ENCODE measurements at regions not wholly inside any gene's neighbourhood (a gene's known extent, or its start where the extent isn't known, plus 50 kb on each side); places are given as distances from the start of the nearest gene placed in this dataset.

GRCh38 chrX:15073313-15073712 lies 196.6 kb downstream of the ASB9 start:
- Histone ChIP-seq H3K4me1 (ENCODE audit: control insufficient read depth, extremely low read depth, insufficient read depth, low read length) (no peaks in the 10 kb centered on the region), H3K79me2 (ENCODE audit: control insufficient read depth, insufficient read depth, low read length) (no peaks in the 10 kb centered on the region), H3K9me3 (ENCODE audit: control insufficient read depth, insufficient read depth, low read depth, low read length) (no peaks in the 10 kb centered on the region), H3K27ac (ENCODE audit: insufficient read depth, low read length) (no peak overlapping the region), H3K9ac (ENCODE audit: insufficient read depth, low read length) (no peak overlapping the region), H3K36me3 (ENCODE audit: control insufficient read depth, insufficient read depth, low read length) (no peaks in the 10 kb centered on the region), H3K27me3 (ENCODE audit: control insufficient read depth, insufficient read depth, low read length) (no peaks in the 10 kb centered on the region), H4K20me1 (ENCODE audit: control insufficient read depth, extremely low read depth, insufficient read depth, low read length) (no peaks in the 10 kb centered on the region), H3K4me2 (ENCODE audit: extremely low read depth, insufficient read depth, low read length) (no peak overlapping the region), H2AFZ (ENCODE audit: low read length) (no peak overlapping the region), H3K4me3 (replicated peaks in 1 of 4; ENCODE audit: control extremely low read depth in 1 of 4, insufficient read depth in 1 of 4, low read depth in 3 of 4, low read length in 4 of 4) (no peak overlapping the region)
- DNase-seq (ENCODE audit: low read depth in 2 of 2): no peak
- TF ChIP-seq CTCF (conservative IDR thresholded peaks at IDR 0.05 in 1 of 2, IDR thresholded peaks at IDR 0.05 in 1 of 2; ENCODE audit: low read depth in 1 of 2, low read length in 2 of 2) (no peak), EZH2 (IDR thresholded peaks at IDR 0.05; ENCODE audit: low read length, missing control alignments) (no peak)

- no peak for DNase-seq (ENCODE audit: low read depth in 2 of 2)
Measured at GRCh38 chrX:15072880-15073279, 197.0 kb downstream of the ASB9 start.

GRCh38 chrX:15072259-15072658 lies 197.6 kb downstream of the ASB9 start:
- no peak for TF ChIP-seq CTCF (conservative IDR thresholded peaks at IDR 0.05 in 1 of 2, IDR thresholded peaks at IDR 0.05 in 1 of 2; ENCODE audit: low read depth in 1 of 2, low read length in 2 of 2)
- no peak for TF ChIP-seq EZH2 (IDR thresholded peaks at IDR 0.05; ENCODE audit: low read length, missing control alignments)
- Histone ChIP-seq H3K9me3 (ENCODE audit: control insufficient read depth, insufficient read depth, low read depth, low read length) (no peaks in the 10 kb centered on the region), H3K4me3 (replicated peaks in 1 of 4; ENCODE audit: control extremely low read depth in 1 of 4, insufficient read depth in 1 of 4, low read depth in 3 of 4, low read length in 4 of 4) (no peak overlapping the region), H3K4me1 (ENCODE audit: control insufficient read depth, extremely low read depth, insufficient read depth, low read length) (no peaks in the 10 kb centered on the region), H4K20me1 (ENCODE audit: control insufficient read depth, extremely low read depth, insufficient read depth, low read length) (no peaks in the 10 kb centered on the region), H3K27me3 (ENCODE audit: control insufficient read depth, insufficient read depth, low read length) (no peaks in the 10 kb centered on the region), H3K4me2 (ENCODE audit: extremely low read depth, insufficient read depth, low read length) (no peak overlapping the region), H3K79me2 (ENCODE audit: control insufficient read depth, insufficient read depth, low read length) (no peaks in the 10 kb centered on the region), H3K9ac (ENCODE audit: insufficient read depth, low read length) (no peak overlapping the region), H3K36me3 (ENCODE audit: control insufficient read depth, insufficient read depth, low read length) (no peaks in the 10 kb centered on the region), H2AFZ (ENCODE audit: low read length) (no peak overlapping the region), H3K27ac (ENCODE audit: insufficient read depth, low read length) (no peak overlapping the region)
- no peak for DNase-seq (ENCODE audit: low read depth in 2 of 2)

More at GRCh38 chrX:15072880-15073279, 197.0 kb downstream of the ASB9 start:
- no peak overlapping the region for H3K4me2 ChIP-seq (ENCODE audit: extremely low read depth, insufficient read depth, low read length)
- no peaks in the 10 kb centered on the region for H4K20me1 ChIP-seq (ENCODE audit: control insufficient read depth, extremely low read depth, insufficient read depth, low read length)
- H3K4me1 ChIP-seq (ENCODE audit: control insufficient read depth, extremely low read depth, insufficient read depth, low read length): no peaks in the 10 kb centered on the region
- no peak overlapping the region for H2AFZ ChIP-seq (ENCODE audit: low read length)
- TF ChIP-seq CTCF (conservative IDR thresholded peaks at IDR 0.05 in 1 of 2, IDR thresholded peaks at IDR 0.05 in 1 of 2; ENCODE audit: low read depth in 1 of 2, low read length in 2 of 2) (no peak), EZH2 (IDR thresholded peaks at IDR 0.05; ENCODE audit: low read length, missing control alignments) (no peak)
- no peak overlapping the region for H3K27ac ChIP-seq (ENCODE audit: insufficient read depth, low read length)
- H3K27me3 ChIP-seq (ENCODE audit: control insufficient read depth, insufficient read depth, low read length): no peaks in the 10 kb centered on the region
- no peak overlapping the region for H3K4me3 ChIP-seq (replicated peaks in 1 of 4; ENCODE audit: control extremely low read depth in 1 of 4, insufficient read depth in 1 of 4, low read depth in 3 of 4, low read length in 4 of 4)
- no peaks in the 10 kb centered on the region for H3K9me3 ChIP-seq (ENCODE audit: control insufficient read depth, insufficient read depth, low read depth, low read length)
- no peak overlapping the region for H3K9ac ChIP-seq (ENCODE audit: insufficient read depth, low read length)
- H3K36me3 ChIP-seq (ENCODE audit: control insufficient read depth, insufficient read depth, low read length): no peaks in the 10 kb centered on the region
- no peaks in the 10 kb centered on the region for H3K79me2 ChIP-seq (ENCODE audit: control insufficient read depth, insufficient read depth, low read length)

Data from fibroblast of lung (primary cell).